H9 (cell line): ENCODE measurements at regions not wholly inside any gene's neighbourhood (a gene's known extent, or its start where the extent isn't known, plus 50 kb on each side); places are given as distances from the start of the nearest gene placed in this dataset.

Experiments
- DNase-seq: peaks from one replicate; pipeline ENCODE4 v3.0.0-alpha.2; 2017
- H2AFZ ChIP-seq: one replicate; pipeline ENCODE4 v1.6.1; 2013; ENCODE audit warnings: mild to moderate bottlenecking, low read length, control low read depth, moderate library complexity
- H2AK5ac ChIP-seq: 2 replicates; pipeline ENCODE4 v1.6.1; 2013; ENCODE audit warnings: low read length, control low read depth, mixed read lengths; ENCODE audit not compliant: insufficient read length
- H2BK120ac ChIP-seq: one replicate; pipeline ENCODE4 v1.6.1; 2013; ENCODE audit warnings: low read depth, mild to moderate bottlenecking, low read length, control low read depth, inconsistent platforms; ENCODE audit not compliant: poor library complexity, severe bottlenecking
- H2BK12ac ChIP-seq: 2 replicates; pipeline ENCODE4 v1.6.1; 2013; ENCODE audit warnings: low read length, control low read depth, mixed read lengths, low read depth; ENCODE audit not compliant: insufficient read length
- H2BK15ac ChIP-seq: 2 replicates; pipeline ENCODE4 v1.6.1; 2013; ENCODE audit warnings: low read depth, low read length, control low read depth
- H2BK20ac ChIP-seq: one replicate; pipeline ENCODE4 v1.6.1; 2013; ENCODE audit warnings: low read depth, mild to moderate bottlenecking, low read length, control low read depth, inconsistent platforms; ENCODE audit not compliant: poor library complexity, severe bottlenecking
- H2BK5ac ChIP-seq: 2 replicates; pipeline ENCODE4 v1.6.1; 2013; ENCODE audit warnings: low read length, control low read depth, mixed read lengths; ENCODE audit not compliant: insufficient read length
- H3K14ac ChIP-seq: 2 replicates; pipeline ENCODE4 v1.6.1; 2013; ENCODE audit warnings: low read length, control low read depth; ENCODE audit not compliant: insufficient read depth
- H3K18ac ChIP-seq: 2 replicates; pipeline ENCODE4 v1.6.1; 2013; ENCODE audit warnings: low read depth, mild to moderate bottlenecking, mixed read lengths, low read length, control low read depth; ENCODE audit not compliant: insufficient read length
- H3K23ac ChIP-seq: 2 replicates; pipeline ENCODE4 v1.6.1; 2013; ENCODE audit warnings: low read length, control low read depth, mixed read lengths, low read depth; ENCODE audit not compliant: insufficient read length
- H3K23me2 ChIP-seq: 2 replicates; pipeline ENCODE4 v1.6.1; 2013; ENCODE audit warnings: low read depth, mild to moderate bottlenecking, mixed read lengths, low read length, control low read depth; ENCODE audit not compliant: insufficient read length, poor library complexity, severe bottlenecking
- H3K27ac ChIP-seq: 2 replicates; pipeline ENCODE4 v1.5.1; 2013; ENCODE audit warnings: low read length, control low read depth, mixed read lengths, low read depth; ENCODE audit not compliant: insufficient read length
- H3K27me3 ChIP-seq: 2 replicates; pipeline ENCODE4 v1.6.1; 2013; ENCODE audit warnings: low read length, control low read depth, inconsistent platforms; ENCODE audit not compliant: insufficient read depth
- H3K4ac ChIP-seq: 2 replicates; pipeline ENCODE4 v1.6.1; 2013; ENCODE audit warnings: low read depth, mild to moderate bottlenecking, control low read depth, inconsistent platforms, low read length, moderate library complexity
- H3K4me1 ChIP-seq: 2 replicates; pipeline ENCODE4 v1.6.1; 2013; ENCODE audit warnings: low read length, control low read depth, inconsistent platforms; ENCODE audit not compliant: insufficient read depth
- H3K4me2 ChIP-seq: 2 replicates; pipeline ENCODE4 v1.6.1; 2013; ENCODE audit warnings: low read length, control low read depth, mixed read lengths; ENCODE audit not compliant: insufficient read length, insufficient read depth
- H3K56ac ChIP-seq: 2 replicates; pipeline ENCODE4 v1.6.1; 2013; ENCODE audit warnings: low read depth, mild to moderate bottlenecking, mixed read lengths, low read length, control low read depth; ENCODE audit not compliant: insufficient read length
- H3K79me1 ChIP-seq: 2 replicates; pipeline ENCODE4 v1.6.1; 2013; ENCODE audit warnings: low read depth, mild to moderate bottlenecking, moderate library complexity, low read length, control low read depth, inconsistent platforms; ENCODE audit not compliant: insufficient read depth, poor library complexity, severe bottlenecking
- H3K79me2 ChIP-seq: 2 replicates; pipeline ENCODE4 v1.6.1; 2013; ENCODE audit warnings: low read length, control low read depth, inconsistent platforms; ENCODE audit not compliant: insufficient read depth
- H3K9ac ChIP-seq: 2 replicates; pipeline ENCODE4 v1.6.1; 2013; ENCODE audit warnings: low read length, control low read depth, mixed read lengths; ENCODE audit not compliant: insufficient read length; ENCODE audit errors: extremely low read depth
- H3K9me3 ChIP-seq: one replicate; pipeline ENCODE4 v1.6.1; 2013; ENCODE audit warnings: low read depth, low read length, inconsistent platforms; ENCODE audit not compliant: control insufficient read depth
- H3T11ph ChIP-seq: one replicate; pipeline ENCODE4 v1.6.1; 2013; ENCODE audit warnings: mild to moderate bottlenecking, low read length, control low read depth, inconsistent platforms
- H4K20me1 ChIP-seq: one replicate; pipeline ENCODE4 v1.6.1; 2013; ENCODE audit not compliant: control insufficient read depth, insufficient read length, insufficient read depth
- H4K5ac ChIP-seq: 2 replicates; pipeline ENCODE4 v1.6.1; 2013; ENCODE audit warnings: low read depth, mild to moderate bottlenecking, mixed read lengths, low read length, control low read depth; ENCODE audit not compliant: insufficient read length
- H4K8ac ChIP-seq: replicated peaks from 2 replicates; pipeline ENCODE4 v1.6.1; 2013; ENCODE audit warnings: low read length, control low read depth, mixed read lengths, low read depth; ENCODE audit not compliant: insufficient read length
- H4K91ac ChIP-seq: 2 replicates; pipeline ENCODE4 v1.6.1; 2013; ENCODE audit warnings: low read depth, mild to moderate bottlenecking, moderate library complexity, mixed read lengths, low read length, control low read depth; ENCODE audit not compliant: insufficient read length
- H3K27ac Mint-ChIP-seq, 3 experiments: 2 replicates in 2 of 3; 3 replicates in 1 of 3; pipeline ENCODE4 v1.8.0; 2020 to 2021; ENCODE audit warnings: mixed read lengths in 3 of 3, mild to moderate bottlenecking in 1 of 3, moderate library complexity in 1 of 3
- H3K27me3 Mint-ChIP-seq: 2 replicates; pipeline ENCODE4 v1.8.0; 2021; ENCODE audit warnings: low read depth, mild to moderate bottlenecking, moderate library complexity, mixed read lengths
- H3K36me3 Mint-ChIP-seq, 3 experiments: 2 replicates in 2 of 3; 3 replicates in 1 of 3; pipeline ENCODE4 v1.8.0; 2020 to 2021; ENCODE audit warnings: low read depth in 3 of 3, mixed read lengths in 3 of 3; ENCODE audit not compliant: insufficient read depth in 1 of 3
- H3K4me1 Mint-ChIP-seq, 2 experiments: 2 replicates each; pipeline ENCODE4 v1.8.0; 2020; ENCODE audit warnings: mixed read lengths in 2 of 2
- H3K4me3 Mint-ChIP-seq, 2 experiments: 2 replicates in 1 of 2; 3 replicates in 1 of 2; pipeline ENCODE4 v1.8.0; 2020 to 2021; ENCODE audit warnings: mild to moderate bottlenecking in 2 of 2, mixed read lengths in 2 of 2, moderate library complexity in 1 of 2
- H3K9me3 Mint-ChIP-seq, 2 experiments: 2 replicates in 1 of 2; 3 replicates in 1 of 2; pipeline ENCODE4 v1.8.0; 2020; ENCODE audit warnings: mild to moderate bottlenecking in 2 of 2, mixed read lengths in 2 of 2, moderate library complexity in 1 of 2
- CTCF ChIP-seq: fragments of 200-600 bp; sonication (generic); conservative IDR thresholded peaks from 3 replicates; pipeline ENCODE4 v1.8.0; 2021; ENCODE audit warnings: antibody characterized with exemption, mild to moderate bottlenecking
- WGBS: extraction: QIAGEN DNeasy Blood & Tissue Kit; methylation state at CpG from one replicate; pipeline ENCODE4 v1.1.7; 2013; ENCODE audit warnings: missing lambda C conversion rate, low lambda C conversion rate, mixed read lengths; ENCODE audit not compliant: insufficient read length; ENCODE audit errors: extremely low coverage; 5-methylcytosine and 5-hydroxymethylcytosine counted together

GRCh38 chr10:55242544-55242943, 441.5 kb upstream of the PCDH15 start:
- Histone ChIP-seq H3K9me3 (no peaks in the 10 kb centered on the region), H3T11ph (no peak overlapping the region), H3K79me2 (no peaks in the 10 kb centered on the region), H3K56ac (no peak overlapping the region), H2BK15ac (no peak overlapping the region), H2AK5ac (no peak overlapping the region), H2BK5ac (no peak overlapping the region), H2AFZ (no peak overlapping the region), H4K91ac (no peak overlapping the region), H4K8ac (no peak overlapping the region), H3K14ac (no peak overlapping the region), H3K9ac (no peak overlapping the region), H2BK20ac (no peak overlapping the region), H3K23me2 (no peaks in the 10 kb centered on the region), H2BK12ac (no peak overlapping the region), H3K27ac (no peak overlapping the region), H3K18ac (no peak overlapping the region), H3K27me3 (no peaks in the 10 kb centered on the region), H3K4me1 (no peaks in the 10 kb centered on the region), H2BK120ac (no peak overlapping the region), H4K20me1 (no peaks in the 10 kb centered on the region), H3K4me2 (no peak overlapping the region), H3K4ac (no peak overlapping the region), H4K5ac (no peak overlapping the region), H3K79me1 (no peaks in the 10 kb centered on the region), H3K23ac (no peak overlapping the region)
- H3K4me1 Mint-ChIP-seq: peaks cover 17 to 20% of the 10 kb centered on the region in 2 experiments
- no peaks in the 10 kb centered on the region for H3K27me3 Mint-ChIP-seq
- H3K36me3 Mint-ChIP-seq: no peaks in the 10 kb centered on the region
- no CpG with 5 or more reads among the region's 6 CpGs for WGBS
- peak overlapping the region in 2 of 3 experiments; percentile 13 to 68; a peak in 1 of 7 replicates for H3K27ac Mint-ChIP-seq
- no peak overlapping the region for H3K4me3 Mint-ChIP-seq
- no peaks in the 10 kb centered on the region for H3K9me3 Mint-ChIP-seq
- DNase-seq: peak; percentile 27
- no peak for TF ChIP-seq CTCF
